OCI-LY1 (cell line): ENCODE measurements at regions not wholly inside any gene's neighbourhood (a gene's known extent, or its start where the extent isn't known, plus 50 kb on each side); places are given as distances from the start of the nearest gene placed in this dataset.

Experiments
- EZH2 ChIP-seq: fragments of 200-600 bp; sonication (generic), shearing (Covaris generic); IDR thresholded peaks from 2 replicates; pipeline ENCODE4 v1.8.0; 2017; ENCODE audit warnings: borderline replicate concordance, mixed run types, mild to moderate bottlenecking, antibody characterized with exemption, low read length, moderate library complexity, mixed read lengths
- TF ChIP-seq, protein P1 (sequence below): fragments of 200-600 bp; sonication (generic), shearing (Covaris generic); IDR thresholded peaks from 2 replicates; pipeline ENCODE4 v1.5.1; 2017; ENCODE audit warnings: mild to moderate bottlenecking, antibody characterized with exemption, low read length, moderate library complexity, mixed read lengths

- TF ChIP-seq, protein P1, sequence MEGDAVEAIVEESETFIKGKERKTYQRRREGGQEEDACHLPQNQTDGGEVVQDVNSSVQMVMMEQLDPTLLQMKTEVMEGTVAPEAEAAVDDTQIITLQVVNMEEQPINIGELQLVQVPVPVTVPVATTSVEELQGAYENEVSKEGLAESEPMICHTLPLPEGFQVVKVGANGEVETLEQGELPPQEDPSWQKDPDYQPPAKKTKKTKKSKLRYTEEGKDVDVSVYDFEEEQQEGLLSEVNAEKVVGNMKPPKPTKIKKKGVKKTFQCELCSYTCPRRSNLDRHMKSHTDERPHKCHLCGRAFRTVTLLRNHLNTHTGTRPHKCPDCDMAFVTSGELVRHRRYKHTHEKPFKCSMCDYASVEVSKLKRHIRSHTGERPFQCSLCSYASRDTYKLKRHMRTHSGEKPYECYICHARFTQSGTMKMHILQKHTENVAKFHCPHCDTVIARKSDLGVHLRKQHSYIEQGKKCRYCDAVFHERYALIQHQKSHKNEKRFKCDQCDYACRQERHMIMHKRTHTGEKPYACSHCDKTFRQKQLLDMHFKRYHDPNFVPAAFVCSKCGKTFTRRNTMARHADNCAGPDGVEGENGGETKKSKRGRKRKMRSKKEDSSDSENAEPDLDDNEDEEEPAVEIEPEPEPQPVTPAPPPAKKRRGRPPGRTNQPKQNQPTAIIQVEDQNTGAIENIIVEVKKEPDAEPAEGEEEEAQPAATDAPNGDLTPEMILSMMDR: no peak
- no peak for TF ChIP-seq EZH2
Measured at GRCh38 chr4:156559346-156559745, 412.3 kb downstream of the PDGFC start.
